ENCODE measurements at regions not wholly inside any gene's neighbourhood (a gene's known extent, or its start where the extent isn't known, plus 50 kb on each side); places are given as distances from the start of the nearest gene placed in this dataset.
"Not testable (repeated sequence)": the region's sequence is repeated elsewhere in the genome, so short reads cannot be mapped to it uniquely, and the experiment has no call there.

- DNase-seq (ENCODE audit: low spot score in 2 of 2), result no peak
- H3K4me3 ChIP-seq (ENCODE audit: low read depth, poor library complexity, severe bottlenecking), result no peak overlapping the region
- no peak for TF ChIP-seq POLR2A (IDR thresholded peaks at IDR 0.05)
- TF ChIP-seq, protein P1, sequence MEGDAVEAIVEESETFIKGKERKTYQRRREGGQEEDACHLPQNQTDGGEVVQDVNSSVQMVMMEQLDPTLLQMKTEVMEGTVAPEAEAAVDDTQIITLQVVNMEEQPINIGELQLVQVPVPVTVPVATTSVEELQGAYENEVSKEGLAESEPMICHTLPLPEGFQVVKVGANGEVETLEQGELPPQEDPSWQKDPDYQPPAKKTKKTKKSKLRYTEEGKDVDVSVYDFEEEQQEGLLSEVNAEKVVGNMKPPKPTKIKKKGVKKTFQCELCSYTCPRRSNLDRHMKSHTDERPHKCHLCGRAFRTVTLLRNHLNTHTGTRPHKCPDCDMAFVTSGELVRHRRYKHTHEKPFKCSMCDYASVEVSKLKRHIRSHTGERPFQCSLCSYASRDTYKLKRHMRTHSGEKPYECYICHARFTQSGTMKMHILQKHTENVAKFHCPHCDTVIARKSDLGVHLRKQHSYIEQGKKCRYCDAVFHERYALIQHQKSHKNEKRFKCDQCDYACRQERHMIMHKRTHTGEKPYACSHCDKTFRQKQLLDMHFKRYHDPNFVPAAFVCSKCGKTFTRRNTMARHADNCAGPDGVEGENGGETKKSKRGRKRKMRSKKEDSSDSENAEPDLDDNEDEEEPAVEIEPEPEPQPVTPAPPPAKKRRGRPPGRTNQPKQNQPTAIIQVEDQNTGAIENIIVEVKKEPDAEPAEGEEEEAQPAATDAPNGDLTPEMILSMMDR (IDR thresholded peaks at IDR 0.05), result no peak
- WGBS, 2 donors, result 93 to 94% methylated on average over 3 of the region's 3 CpGs
- intact Hi-C loops (cut with DNase I; ENCODE audit: low total_unique reads), result no loop called here
Observed at GRCh38 chr21:35164971-35165483, 115.9 kb upstream of the RUNX1 start.

GRCh38 chr21:35164380-35164779 is 115.3 kb upstream of the RUNX1 start:
- WGBS, 2 donors, result 88 to 89% methylated on average over 4 of the region's 4 CpGs
- TF ChIP-seq POLR2A (IDR thresholded peaks at IDR 0.05), result no peak
- TF ChIP-seq, protein P1 (IDR thresholded peaks at IDR 0.05), result no peak
- no peak overlapping the region for H3K4me3 ChIP-seq (ENCODE audit: low read depth, poor library complexity, severe bottlenecking)
- intact Hi-C loops (cut with DNase I; ENCODE audit: low total_unique reads), result no loop called here
- DNase-seq (ENCODE audit: low spot score in 2 of 2), result no peak

DNA sequence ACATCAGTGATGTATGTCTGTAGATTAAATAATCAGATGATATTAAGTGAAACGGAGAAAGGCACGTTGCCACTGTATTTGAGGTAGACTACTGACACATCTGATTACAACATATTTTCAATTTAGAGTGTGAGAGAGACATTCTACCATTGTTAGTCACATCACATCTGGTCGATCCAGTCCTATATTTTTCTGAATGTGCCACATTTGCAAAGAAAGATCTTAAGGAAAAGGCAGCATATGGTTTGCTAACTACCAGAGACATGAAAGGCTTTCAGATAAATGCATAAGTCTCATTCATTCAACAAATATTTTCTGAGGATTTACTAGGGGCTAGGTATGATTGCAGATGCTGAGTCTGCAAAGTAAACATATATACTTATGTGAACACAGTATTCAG is 114.3 kb upstream of the RUNX1 start:
- intact Hi-C loops (cut with DNase I; ENCODE audit: low total_unique reads), result no loop called here
- 29 to 44% methylated on average over 3 of the region's 3 CpGs for WGBS, 2 donors
- no peak for TF ChIP-seq POLR2A (IDR thresholded peaks at IDR 0.05)
- TF ChIP-seq, protein P1 (IDR thresholded peaks at IDR 0.05), result no peak

GRCh38 chr21:35162831-35163230 is 113.7 kb upstream of the RUNX1 start:
- no peak overlapping the region for H3K4me3 ChIP-seq (ENCODE audit: low read depth, poor library complexity, severe bottlenecking)
- TF ChIP-seq POLR2A (IDR thresholded peaks at IDR 0.05), result no peak
- TF ChIP-seq, protein P1 (IDR thresholded peaks at IDR 0.05), result no peak
- DNase-seq (ENCODE audit: low spot score in 2 of 2), result no peak
- intact Hi-C loops (cut with DNase I; ENCODE audit: low total_unique reads), result no loop called here
- 45 to 59% methylated on average over 3 of the region's 3 CpGs for WGBS, 2 donors

More for the DNA sequence above, 114.3 kb upstream of the RUNX1 start:
- no peak for DNase-seq (ENCODE audit: low spot score in 2 of 2)
- H3K4me3 ChIP-seq (ENCODE audit: low read depth, poor library complexity, severe bottlenecking), result no peak overlapping the region

DNA sequence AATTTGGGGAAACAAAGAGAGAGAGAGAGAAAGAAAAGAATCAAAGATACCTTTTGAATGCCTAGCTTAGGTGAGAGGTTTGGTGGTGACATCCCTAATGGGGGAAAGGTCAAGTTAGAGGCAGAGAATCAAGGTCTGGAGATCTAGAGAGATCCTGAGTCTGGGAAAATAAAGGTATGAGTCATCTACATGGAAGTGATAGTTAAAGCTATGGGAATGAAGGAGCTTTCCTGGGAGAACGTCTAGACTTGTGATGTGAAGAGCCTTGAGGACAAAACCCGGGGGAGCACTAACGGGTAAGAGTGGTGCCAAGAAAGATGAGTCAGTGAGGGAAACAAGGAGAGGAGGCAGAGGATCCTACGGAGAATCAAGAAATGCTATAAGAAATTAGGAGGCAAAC is 110.8 kb upstream of the RUNX1 start:
- no peak for TF ChIP-seq POLR2A (IDR thresholded peaks at IDR 0.05)
- TF ChIP-seq, protein P1 (IDR thresholded peaks at IDR 0.05), result no peak
- WGBS, 2 donors, result 28 to 30% methylated on average over 4 of the region's 4 CpGs
- DNase-seq (ENCODE audit: low spot score in 2 of 2), result no peak
- intact Hi-C loops (cut with DNase I; ENCODE audit: low total_unique reads), result no loop called here
- no peak overlapping the region for H3K4me3 ChIP-seq (ENCODE audit: low read depth, poor library complexity, severe bottlenecking)

DNA sequence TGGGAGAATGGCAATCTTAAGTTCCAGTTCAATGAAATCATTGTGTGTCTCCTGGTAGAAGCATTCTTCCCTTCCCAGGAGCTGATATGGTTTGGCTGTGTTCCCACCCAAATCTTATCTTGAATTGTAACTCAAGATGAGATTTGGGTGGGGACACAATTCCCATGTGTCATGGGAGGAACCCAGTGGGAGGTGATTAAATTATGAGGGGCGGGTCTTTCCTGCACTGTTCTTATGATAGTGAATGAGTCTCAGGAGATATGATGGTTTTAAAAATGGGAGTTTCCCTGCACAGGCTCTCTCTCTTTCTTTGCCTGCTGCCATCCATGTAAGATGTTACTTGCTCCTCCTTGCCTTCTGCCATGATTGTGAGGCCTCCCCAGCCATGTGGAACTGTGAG is 108.3 kb upstream of the RUNX1 start:
- H3K4me3 ChIP-seq (ENCODE audit: low read depth, poor library complexity, severe bottlenecking); DNase-seq (ENCODE audit: low spot score in 2 of 2); intact Hi-C loops (cut with DNase I; ENCODE audit: low total_unique reads): not testable (repeated sequence)
- 93 to 97% methylated on average over 1 of the region's 1 CpG for WGBS, 2 donors
